ENCODE measurements at regions not wholly inside any gene's neighbourhood (a gene's known extent, or its start where the extent isn't known, plus 50 kb on each side); places are given as distances from the start of the nearest gene placed in this dataset.
"Not testable (repeated sequence)": the region's sequence is repeated elsewhere in the genome, so short reads cannot be mapped to it uniquely, and the experiment has no call there.

- FAIRE-seq: no peak
- DNase-seq (ENCODE audit: insufficient read length, low spot score): no peak
Measured at GRCh38 chr15:75100679-75101078, 77.3 kb downstream of the PPCDC start.

- DNase-seq (ENCODE audit: insufficient read length, low spot score): peak; percentile 56
- FAIRE-seq: peak; percentile 97
Measured at GRCh38 chr15:75104804-75105557, 81.6 kb downstream of the PPCDC start.

GRCh38 chr15:75107516-75107907 lies 84.1 kb downstream of the PPCDC start:
- FAIRE-seq: no peak
- no peak for DNase-seq (ENCODE audit: insufficient read length, low spot score)

- DNase-seq (ENCODE audit: insufficient read length, low spot score) (no peak), FAIRE-seq (peak; percentile 42)
Measured at GRCh38 chr15:75107908-75108838, 84.8 kb downstream of the PPCDC start.

- FAIRE-seq (no peak), DNase-seq (ENCODE audit: insufficient read length, low spot score) (no peak)
Measured at GRCh38 chr15:75109021-75109735, 85.8 kb downstream of the PPCDC start.

- FAIRE-seq (no peak), DNase-seq (ENCODE audit: insufficient read length, low spot score) (no peak)
Measured at GRCh38 chr15:75109736-75110130, 86.3 kb downstream of the PPCDC start.

- DNase-seq (ENCODE audit: insufficient read length, low spot score) (no peak), FAIRE-seq (no peak)
Measured at GRCh38 chr15:75112278-75112847, 89.0 kb downstream of the PPCDC start.

- DNase-seq (ENCODE audit: insufficient read length, low spot score) (peak; percentile 63), FAIRE-seq (peak; percentile 94)
Measured at GRCh38 chr15:75112848-75113492, 88.7 kb upstream of the C15orf39 start.

GRCh38 chr15:75114327-75114726 lies 87.4 kb upstream of the C15orf39 start:
- DNase-seq (ENCODE audit: insufficient read length, low spot score): no peak
- no peak for FAIRE-seq

- DNase-seq (ENCODE audit: insufficient read length, low spot score) (no peak), FAIRE-seq (no peak)
Measured at GRCh38 chr15:75114796-75115195, 86.9 kb upstream of the C15orf39 start.

- FAIRE-seq; DNase-seq (ENCODE audit: insufficient read length, low spot score): not testable (repeated sequence)
Measured at GRCh38 chr15:75115411-75115913, 86.2 kb upstream of the C15orf39 start.

GRCh38 chr15:75116143-75116542 lies 85.5 kb upstream of the C15orf39 start:
- DNase-seq (ENCODE audit: insufficient read length, low spot score); FAIRE-seq: not testable (repeated sequence)

- FAIRE-seq: no peak
- DNase-seq (ENCODE audit: insufficient read length, low spot score): no peak
Measured at GRCh38 chr15:75117993-75118392, 83.7 kb upstream of the C15orf39 start.

GRCh38 chr15:75119312-75119711 lies 82.4 kb upstream of the C15orf39 start:
- FAIRE-seq; DNase-seq (ENCODE audit: insufficient read length, low spot score): not testable (repeated sequence)

GRCh38 chr15:75121491-75121890 lies 80.2 kb upstream of the C15orf39 start:
- DNase-seq (ENCODE audit: insufficient read length, low spot score) (no peak), FAIRE-seq (no peak)

- DNase-seq (ENCODE audit: insufficient read length, low spot score): no peak
- no peak for FAIRE-seq
Measured at GRCh38 chr15:75123395-75123794, 78.3 kb upstream of the C15orf39 start.

GRCh38 chr15:75124278-75124677 lies 77.4 kb upstream of the C15orf39 start:
- not testable (repeated sequence) for DNase-seq (ENCODE audit: insufficient read length, low spot score); FAIRE-seq

- FAIRE-seq (no peak), DNase-seq (ENCODE audit: insufficient read length, low spot score) (no peak)
Measured at GRCh38 chr15:75125935-75126334, 75.7 kb upstream of the C15orf39 start.

- FAIRE-seq (no peak), DNase-seq (ENCODE audit: insufficient read length, low spot score) (no peak)
Measured at GRCh38 chr15:75126864-75127580, 74.7 kb upstream of the C15orf39 start.
